OCI-LY7 (cell line): ENCODE measurements at regions not wholly inside any gene's neighbourhood (a gene's known extent, or its start where the extent isn't known, plus 50 kb on each side); places are given as distances from the start of the nearest gene placed in this dataset.

Source experiments
- CTCF ChIP-seq: fragments of 200-600 bp; sonication (generic); conservative IDR thresholded peaks from 2 replicates; pipeline ENCODE4 v1.5.1; 2014; ENCODE audit warnings: mild to moderate bottlenecking, antibody characterized with exemption, low read length, moderate library complexity, mixed read lengths
- EZH2phosphoT487 ChIP-seq: fragments of 200-600 bp; sonication (generic); IDR thresholded peaks from 2 replicates; pipeline ENCODE4 v1.6.1; 2018; ENCODE audit warnings: low read depth, borderline replicate concordance, mild to moderate bottlenecking, mixed run types, antibody characterized with exemption, low read length, moderate library complexity, mixed read lengths

- no peak for TF ChIP-seq EZH2phosphoT487
- TF ChIP-seq CTCF = no peak
Observed at GRCh38 chr5:45057564-45057963, 248.8 kb downstream of the MRPS30 start.
